PC-9 (cell line): ENCODE measurements at regions not wholly inside any gene's neighbourhood (a gene's known extent, or its start where the extent isn't known, plus 50 kb on each side); places are given as distances from the start of the nearest gene placed in this dataset.

Experiments used
- BruUV-seq: library from RNA; stranded (reverse); fragments of 400-500 nt; replicated peaks from 2 replicates; lab custom pipeline; 2021; lab: Mats Ljungman, UMichigan
- CTCF ChIA-PET: fragments of 300-600 bp; sonication (Branson Sonifier 250); formaldehyde crosslinking; loops from one replicate; lab custom pipeline; 2022; ENCODE audit warnings: antibody characterized with exemption; lab: Charles Lee
- POLR2A ChIA-PET: fragments of 300-600 bp; sonication (Branson Sonifier 250); formaldehyde crosslinking; loops from one replicate; lab custom pipeline; 2022; ENCODE audit warnings: antibody characterized with exemption; ENCODE audit not compliant: unreplicated experiment; lab: Charles Lee
- DNase-seq, 2 experiments: peaks; one replicate each; pipeline versions ENCODE4 v3.0.0 to v3.0.0-alpha.2; 2015 to 2022; ENCODE audit warnings: mixed read lengths in 1 of 2
- H2AFZ ChIP-seq: fragments of 200-600 bp; sonication (generic); 2 replicates; pipeline ENCODE4 v1.8.1; 2017; ENCODE audit warnings: antibody characterized with exemption
- H3F3A ChIP-seq: fragments of 200-600 bp; sonication (generic); 2 replicates; pipeline ENCODE4 v1.8.1; 2017; ENCODE audit warnings: antibody characterized with exemption, mild to moderate bottlenecking, low read depth; ENCODE audit not compliant: insufficient read depth
- H3K27ac ChIP-seq: fragments of 200-600 bp; sonication (generic); 2 replicates; pipeline ENCODE4 v1.6.1; 2016; ENCODE audit warnings: mixed run types
- H3K27me3 ChIP-seq: fragments of 200-600 bp; sonication (generic); 2 replicates; pipeline ENCODE4 v1.6.1; 2016; ENCODE audit warnings: low read depth, mixed run types; ENCODE audit not compliant: insufficient read depth
- H3K36me3 ChIP-seq: fragments of 200-600 bp; sonication (generic); 2 replicates; pipeline ENCODE4 v1.6.1; 2016; ENCODE audit warnings: low read depth, mixed run types
- H3K4me1 ChIP-seq: fragments of 200-600 bp; sonication (generic); replicated peaks from 2 replicates; pipeline ENCODE4 v1.6.1; 2016; ENCODE audit warnings: mixed run types; ENCODE audit not compliant: insufficient read depth
- H3K4me2 ChIP-seq: fragments of 200-600 bp; sonication (generic); 2 replicates; pipeline ENCODE4 v1.6.1; 2017; ENCODE audit warnings: mixed run types
- H3K4me3 ChIP-seq: fragments of 200-600 bp; sonication (generic); 2 replicates; pipeline ENCODE4 v1.6.1; 2016; ENCODE audit warnings: mixed run types
- H3K79me2 ChIP-seq: fragments of 200-600 bp; sonication (generic); 2 replicates; pipeline ENCODE4 v1.6.1; 2017; ENCODE audit warnings: low read depth, mixed run types
- H3K9me2 ChIP-seq: fragments of 200-600 bp; sonication (generic); 2 replicates; pipeline ENCODE4 v1.8.1; 2017; ENCODE audit warnings: mild to moderate bottlenecking; ENCODE audit not compliant: insufficient read depth
- H3K9me3 ChIP-seq: fragments of 200-600 bp; sonication (generic); 2 replicates; pipeline ENCODE4 v1.8.1; 2016; ENCODE audit warnings: low read depth; ENCODE audit not compliant: insufficient read depth
- H4K20me1 ChIP-seq: fragments of 200-600 bp; sonication (generic); 2 replicates; pipeline ENCODE4 v1.8.1; 2017; ENCODE audit not compliant: insufficient read depth
- CTCF ChIP-seq: fragments of 200-600 bp; sonication (generic); conservative IDR thresholded peaks from 2 replicates; pipeline ENCODE4 v1.6.1; 2017; ENCODE audit warnings: mixed run types, antibody characterized with exemption, mild to moderate bottlenecking, moderate library complexity
- EZH2 ChIP-seq: fragments of 200-600 bp; sonication (generic); IDR thresholded peaks from 2 replicates; pipeline ENCODE4 v1.8.0; 2017; ENCODE audit warnings: antibody characterized with exemption, low read depth
- intact Hi-C: fragments of 100-400 bp; cut with micrococcal nuclease; formaldehyde crosslinking; loops from one replicate; pipeline ENCODE4 v1.10.0; 2022; ENCODE audit not compliant: unreplicated experiment

- Histone ChIP-seq H3K27me3 (peaks cover 46% of the 10 kb centered on the region), H3F3A (no peaks in the 10 kb centered on the region), H3K4me2 (no peak overlapping the region), H3K4me1 (no peaks in the 10 kb centered on the region), H2AFZ (no peak overlapping the region), H3K27ac (no peak overlapping the region), H3K9me3 (no peaks in the 10 kb centered on the region), H3K79me2 (no peaks in the 10 kb centered on the region), H3K9me2 (no peaks in the 10 kb centered on the region), H3K4me3 (no peak overlapping the region), H4K20me1 (no peaks in the 10 kb centered on the region; the same call in 1 of the 2 replicates), H3K36me3 (no peaks in the 10 kb centered on the region)
- POLR2A ChIA-PET = no interaction called here
- no TSS peak for BruUV-seq
- no peak for DNase-seq
- intact Hi-C loops = no loop called here
- CTCF ChIA-PET = no interaction called here
- TF ChIP-seq EZH2 (no peak), CTCF (no peak)
Measured at GRCh38 chr15:79527821-79528220, 95.7 kb downstream of the MINAR1 start.

- intact Hi-C loops = no loop called here
- H4K20me1 ChIP-seq = no peaks in the 10 kb centered on the region; the same call in 1 of the 2 replicates
- H3K4me3 ChIP-seq = no peak overlapping the region
- no peak overlapping the region for H3K27ac ChIP-seq
- CTCF ChIA-PET = no interaction called here
- no TSS peak for BruUV-seq
- no peaks in the 10 kb centered on the region for H3K9me3 ChIP-seq
- H3K27me3 ChIP-seq = peaks cover 60% of the 10 kb centered on the region
- TF ChIP-seq EZH2 = no peak
- TF ChIP-seq CTCF = no peak
- H2AFZ ChIP-seq = no peak overlapping the region
- no peaks in the 10 kb centered on the region for H3K36me3 ChIP-seq
- H3K9me2 ChIP-seq = no peaks in the 10 kb centered on the region
- POLR2A ChIA-PET = no interaction called here
- no peaks in the 10 kb centered on the region for H3F3A ChIP-seq
- H3K4me2 ChIP-seq = no peak overlapping the region
- no peak for DNase-seq
- no peaks in the 10 kb centered on the region for H3K4me1 ChIP-seq
- H3K79me2 ChIP-seq = no peaks in the 10 kb centered on the region
Measured at GRCh38 chr15:79529157-79529785, 97.1 kb downstream of the MINAR1 start.

GRCh38 chr15:79535536-79535935, 103.4 kb downstream of the MINAR1 start:
- peaks cover 61% of the 10 kb centered on the region for H3K27me3 ChIP-seq
- H3K79me2 ChIP-seq = no peaks in the 10 kb centered on the region
- H3K27ac ChIP-seq = no peak overlapping the region
- no peaks in the 10 kb centered on the region; the same call in none of the 2 replicates for H4K20me1 ChIP-seq
- no peaks in the 10 kb centered on the region for H3K4me1 ChIP-seq
- no peak overlapping the region for H3K4me3 ChIP-seq
- H3F3A ChIP-seq = no peaks in the 10 kb centered on the region
- no TSS peak for BruUV-seq
- H3K36me3 ChIP-seq = no peaks in the 10 kb centered on the region
- H3K9me3 ChIP-seq = no peaks in the 10 kb centered on the region
- intact Hi-C loops = no loop called here
- POLR2A ChIA-PET = no interaction called here
- no peaks in the 10 kb centered on the region for H3K9me2 ChIP-seq
- CTCF ChIA-PET = no interaction called here
- H3K4me2 ChIP-seq = no peak overlapping the region
- TF ChIP-seq EZH2 (no peak), CTCF (no peak)
- no peak for DNase-seq
- H2AFZ ChIP-seq = no peak overlapping the region
